ENCODE measurements at regions not wholly inside any gene's neighbourhood (a gene's known extent, or its start where the extent isn't known, plus 50 kb on each side); places are given as distances from the start of the nearest gene placed in this dataset.
A peak's percentile ranks its signal among the peaks of the same experiment; 100 is the strongest.

- H3K9ac ChIP-seq (ENCODE audit: low read length) = no peak overlapping the region
- H3K36me3 ChIP-seq (ENCODE audit: control insufficient read depth, insufficient read depth, low read length) = no peaks in the 10 kb centered on the region
- H3K27me3 ChIP-seq (ENCODE audit: control insufficient read depth, insufficient read depth, low read length) = no peaks in the 10 kb centered on the region
- H3K4me1 ChIP-seq (ENCODE audit: control insufficient read depth, insufficient read depth, low read length) = peaks cover 4% of the 10 kb centered on the region
- H3K4me3 ChIP-seq (ENCODE audit: low read length) = no peak overlapping the region
- no peak overlapping the region for H3K27ac ChIP-seq (ENCODE audit: low read depth, low read length)
Observed at GRCh38 chr11:122213171-122213570, 97.2 kb upstream of the BLID start.

GRCh38 chr11:122210367-122210997, 94.5 kb upstream of the BLID start:
- Histone ChIP-seq H3K4me1 (ENCODE audit: control insufficient read depth, insufficient read depth, low read length) (peaks cover 10% of the 10 kb centered on the region), H3K27me3 (ENCODE audit: control insufficient read depth, insufficient read depth, low read length) (no peaks in the 10 kb centered on the region), H3K27ac (ENCODE audit: low read depth, low read length) (peak overlapping the region; percentile 15), H3K36me3 (ENCODE audit: control insufficient read depth, insufficient read depth, low read length) (no peaks in the 10 kb centered on the region), H3K4me3 (ENCODE audit: low read length) (no peak overlapping the region), H3K9ac (ENCODE audit: low read length) (no peak overlapping the region)

DNA sequence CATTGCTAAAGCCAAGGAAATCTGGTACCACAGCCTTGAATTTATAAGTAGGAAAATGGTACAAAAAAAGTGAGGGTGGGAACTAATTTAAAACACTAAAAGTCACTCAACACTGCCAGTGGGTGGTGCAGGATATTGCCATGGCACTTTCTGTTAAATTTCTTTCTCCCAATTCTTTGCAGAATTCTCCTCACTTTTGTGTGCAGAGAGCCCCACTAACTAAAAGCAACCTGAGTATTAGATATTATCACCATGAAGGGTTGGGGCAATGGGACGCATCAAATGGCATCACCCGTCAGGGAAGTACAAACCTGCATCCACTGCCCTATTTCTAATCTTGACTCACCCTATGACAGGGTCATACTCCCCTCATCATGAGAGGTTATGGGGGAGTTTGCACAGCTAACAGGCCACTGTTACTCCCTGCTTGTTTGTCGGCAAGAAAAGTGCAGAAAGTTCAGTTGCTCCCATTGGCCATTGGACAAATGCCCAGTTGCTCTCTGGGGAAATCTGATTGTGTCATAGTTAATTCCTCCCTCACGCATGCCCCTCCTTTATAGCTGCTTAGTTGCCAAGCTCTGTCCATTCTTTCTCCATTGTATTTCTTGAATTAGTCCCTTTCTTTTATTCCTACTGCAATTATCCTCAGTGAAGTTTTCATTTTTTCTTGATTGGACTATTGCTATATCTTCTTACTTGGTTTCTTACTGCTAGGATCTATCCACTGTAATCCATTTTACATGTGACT, 93.8 kb upstream of the BLID start:
- H3K9ac ChIP-seq (ENCODE audit: low read length) = no peak overlapping the region

GRCh38 chr11:122207921-122208764, 92.1 kb upstream of the BLID start:
- Histone ChIP-seq H3K4me3 (ENCODE audit: low read length) (no peak overlapping the region), H3K9ac (ENCODE audit: low read length) (no peak overlapping the region), H3K27ac (ENCODE audit: low read depth, low read length) (no peak overlapping the region), H3K36me3 (ENCODE audit: control insufficient read depth, insufficient read depth, low read length) (no peaks in the 10 kb centered on the region), H3K4me1 (ENCODE audit: control insufficient read depth, insufficient read depth, low read length) (peaks cover 10% of the 10 kb centered on the region), H3K27me3 (ENCODE audit: control insufficient read depth, insufficient read depth, low read length) (no peaks in the 10 kb centered on the region)

More for the DNA sequence above, 93.8 kb upstream of the BLID start:
- Histone ChIP-seq H3K36me3 (ENCODE audit: control insufficient read depth, insufficient read depth, low read length) (no peaks in the 10 kb centered on the region), H3K4me3 (ENCODE audit: low read length) (no peak overlapping the region), H3K4me1 (ENCODE audit: control insufficient read depth, insufficient read depth, low read length) (peaks cover 10% of the 10 kb centered on the region), H3K27ac (ENCODE audit: low read depth, low read length) (peak overlapping the region; percentile 15), H3K27me3 (ENCODE audit: control insufficient read depth, insufficient read depth, low read length) (no peaks in the 10 kb centered on the region)

DNA sequence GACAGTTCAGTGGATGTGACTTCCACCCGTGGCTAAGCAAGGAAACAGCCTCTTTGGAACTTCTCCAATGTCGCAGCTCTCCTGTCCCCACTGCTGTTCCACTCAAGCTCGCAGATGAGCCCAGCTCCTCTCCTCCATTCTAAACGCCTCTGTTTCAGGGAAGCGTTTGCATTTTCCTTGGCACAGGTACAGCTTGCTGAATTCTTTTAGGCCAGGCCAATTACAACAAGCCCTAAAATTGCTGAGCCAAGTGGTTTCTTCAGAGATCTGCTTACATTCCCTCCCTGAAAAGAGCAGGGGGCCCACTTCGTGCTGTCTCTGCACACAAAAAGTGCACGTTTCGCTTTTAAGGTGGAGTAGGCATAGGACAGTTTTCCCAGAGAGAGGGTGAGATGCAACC, 91.5 kb upstream of the BLID start:
- no peak overlapping the region for H3K9ac ChIP-seq (ENCODE audit: low read length)
- H3K4me1 ChIP-seq (ENCODE audit: control insufficient read depth, insufficient read depth, low read length) = peaks cover 10% of the 10 kb centered on the region

GRCh38 chr11:122205036-122205435, 89.0 kb upstream of the BLID start:
- no peaks in the 10 kb centered on the region for H3K27me3 ChIP-seq (ENCODE audit: control insufficient read depth, insufficient read depth, low read length)
- H3K4me1 ChIP-seq (ENCODE audit: control insufficient read depth, insufficient read depth, low read length) = peaks cover 12% of the 10 kb centered on the region
- no peak overlapping the region for H3K27ac ChIP-seq (ENCODE audit: low read depth, low read length)
- H3K9ac ChIP-seq (ENCODE audit: low read length) = no peak overlapping the region
- no peak overlapping the region for H3K4me3 ChIP-seq (ENCODE audit: low read length)
- no peaks in the 10 kb centered on the region for H3K36me3 ChIP-seq (ENCODE audit: control insufficient read depth, insufficient read depth, low read length)

More for the DNA sequence above, 91.5 kb upstream of the BLID start:
- H3K36me3 ChIP-seq (ENCODE audit: control insufficient read depth, insufficient read depth, low read length) = no peaks in the 10 kb centered on the region
- H3K4me3 ChIP-seq (ENCODE audit: low read length) = peak overlapping the region; percentile 1
- H3K27ac ChIP-seq (ENCODE audit: low read depth, low read length) = no peak overlapping the region
- no peaks in the 10 kb centered on the region for H3K27me3 ChIP-seq (ENCODE audit: control insufficient read depth, insufficient read depth, low read length)

GRCh38 chr11:122204206-122204605, 88.2 kb upstream of the BLID start:
- Histone ChIP-seq H3K4me3 (ENCODE audit: low read length) (no peak overlapping the region), H3K9ac (ENCODE audit: low read length) (no peak overlapping the region), H3K4me1 (ENCODE audit: control insufficient read depth, insufficient read depth, low read length) (peaks cover 12% of the 10 kb centered on the region), H3K36me3 (ENCODE audit: control insufficient read depth, insufficient read depth, low read length) (no peaks in the 10 kb centered on the region), H3K27ac (ENCODE audit: low read depth, low read length) (no peak overlapping the region), H3K27me3 (ENCODE audit: control insufficient read depth, insufficient read depth, low read length) (no peaks in the 10 kb centered on the region)

DNA sequence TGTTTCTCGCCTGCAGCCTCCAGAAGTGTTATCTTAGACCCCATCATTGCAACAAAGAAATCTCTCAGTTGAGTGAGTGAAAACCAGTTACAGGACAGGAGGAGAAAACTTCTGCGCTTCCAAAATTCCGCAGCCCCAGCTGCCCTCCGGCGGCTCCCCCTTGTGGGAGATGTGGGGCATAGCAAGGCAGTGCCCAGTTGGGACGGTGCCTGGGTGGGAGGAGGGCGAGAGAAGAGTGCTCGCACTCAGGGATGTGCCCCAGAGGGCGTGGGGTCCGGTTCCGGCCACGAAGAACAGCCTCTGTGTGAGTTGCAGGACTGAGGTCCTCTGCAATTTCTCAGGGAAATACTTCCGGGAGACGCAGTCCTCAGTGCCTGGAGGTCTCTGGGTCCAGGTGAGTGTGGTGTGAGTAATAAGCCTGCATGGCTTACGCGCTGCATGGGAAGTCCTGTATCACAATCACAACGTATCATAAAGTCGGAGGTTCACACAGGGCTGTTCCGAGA, 87.0 kb upstream of the BLID start:
- peaks cover 8% of the 10 kb centered on the region for H3K4me1 ChIP-seq (ENCODE audit: control insufficient read depth, insufficient read depth, low read length)
- no peaks in the 10 kb centered on the region for H3K27me3 ChIP-seq (ENCODE audit: control insufficient read depth, insufficient read depth, low read length)
- peak overlapping the region; percentile 25 for H3K9ac ChIP-seq (ENCODE audit: low read length)
- peak overlapping the region; percentile 63 for H3K4me3 ChIP-seq (ENCODE audit: low read length)
- peak overlapping the region; percentile 42 for H3K27ac ChIP-seq (ENCODE audit: low read depth, low read length)
- no peaks in the 10 kb centered on the region for H3K36me3 ChIP-seq (ENCODE audit: control insufficient read depth, insufficient read depth, low read length)

GRCh38 chr11:122202161-122202950, 86.3 kb upstream of the BLID start:
- Histone ChIP-seq H3K4me3 (ENCODE audit: low read length) (peak overlapping the region; percentile 63), H3K9ac (ENCODE audit: low read length) (peak overlapping the region; percentile 25)

DNA sequence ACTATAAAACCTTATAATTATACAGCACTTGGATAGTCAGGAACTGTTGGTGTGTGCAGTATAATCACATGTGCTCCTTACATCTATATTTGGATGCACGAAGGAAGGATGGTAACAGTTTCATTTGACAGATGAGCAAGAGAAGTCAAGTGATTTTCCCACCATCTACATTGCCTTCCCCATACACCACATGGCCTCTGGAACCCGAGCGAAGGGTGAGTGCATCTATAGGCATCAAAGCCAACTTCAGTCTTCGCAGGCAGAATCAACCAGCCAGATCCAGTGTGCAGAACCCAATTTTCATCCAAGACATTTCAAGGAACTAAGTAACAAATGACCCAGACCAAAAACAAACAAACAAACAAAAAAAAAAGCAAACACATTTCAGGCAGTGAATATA, 85.1 kb upstream of the BLID start:
- peaks cover 3% of the 10 kb centered on the region for H3K4me1 ChIP-seq (ENCODE audit: control insufficient read depth, insufficient read depth, low read length)
- H3K27ac ChIP-seq (ENCODE audit: low read depth, low read length) = no peak overlapping the region
- no peaks in the 10 kb centered on the region for H3K36me3 ChIP-seq (ENCODE audit: control insufficient read depth, insufficient read depth, low read length)
- H3K9ac ChIP-seq (ENCODE audit: low read length) = no peak overlapping the region
- H3K27me3 ChIP-seq (ENCODE audit: control insufficient read depth, insufficient read depth, low read length) = no peaks in the 10 kb centered on the region
- H3K4me3 ChIP-seq (ENCODE audit: low read length) = peak overlapping the region; percentile 22

More at GRCh38 chr11:122202161-122202950, 86.3 kb upstream of the BLID start:
- Histone ChIP-seq H3K27me3 (ENCODE audit: control insufficient read depth, insufficient read depth, low read length) (no peaks in the 10 kb centered on the region), H3K27ac (ENCODE audit: low read depth, low read length) (peak overlapping the region; percentile 42), H3K4me1 (ENCODE audit: control insufficient read depth, insufficient read depth, low read length) (peaks cover 4% of the 10 kb centered on the region), H3K36me3 (ENCODE audit: control insufficient read depth, insufficient read depth, low read length) (no peaks in the 10 kb centered on the region)

DNA sequence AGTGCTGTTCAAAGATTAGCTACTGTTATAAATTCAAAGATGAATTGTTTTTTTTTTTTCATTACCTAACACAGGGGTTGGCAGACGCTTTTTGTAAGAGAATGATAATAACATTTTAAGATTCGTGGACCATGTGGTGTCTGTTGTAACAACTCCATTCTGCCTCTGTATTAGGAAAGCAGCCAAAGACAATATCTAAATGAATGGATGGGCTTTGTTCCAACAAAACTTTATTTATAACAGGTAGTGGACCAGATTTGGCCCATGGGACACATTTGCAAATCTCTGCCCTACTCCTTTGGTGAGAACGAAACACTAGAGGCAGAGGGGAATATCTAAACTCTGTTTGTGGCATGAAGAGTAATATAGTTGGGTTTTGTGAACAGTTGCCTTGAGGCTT, 83.6 kb upstream of the BLID start:
- H3K27me3 ChIP-seq (ENCODE audit: control insufficient read depth, insufficient read depth, low read length) = no peaks in the 10 kb centered on the region
- no peak overlapping the region for H3K4me3 ChIP-seq (ENCODE audit: low read length)
- no peaks in the 10 kb centered on the region for H3K36me3 ChIP-seq (ENCODE audit: control insufficient read depth, insufficient read depth, low read length)
- H3K4me1 ChIP-seq (ENCODE audit: control insufficient read depth, insufficient read depth, low read length) = peaks cover 3% of the 10 kb centered on the region
- H3K9ac ChIP-seq (ENCODE audit: low read length) = no peak overlapping the region
- no peak overlapping the region for H3K27ac ChIP-seq (ENCODE audit: low read depth, low read length)

Data from rectal smooth muscle tissue (tissue), 1 donor.